Activated T-cell treated with anti-CD3 and anti-CD28 coated beads, Interleukin-2, amount 50 U/mL, for 1 hour (primary cell): ENCODE measurements at regions not wholly inside any gene's neighbourhood (a gene's known extent, or its start where the extent isn't known, plus 50 kb on each side); places are given as distances from the start of the nearest gene placed in this dataset.
"Not testable (repeated sequence)": the region's sequence is repeated elsewhere in the genome, so short reads cannot be mapped to it uniquely, and the experiment has no call there.

Source experiments
- DNase-seq: peaks from one replicate; pipeline ENCODE4 v3.0.0-alpha.2; 2020

- DNase-seq: no peak
Measured at GRCh38 chr5:116813356-116813755, 238.7 kb upstream of the SEMA6A start.

- no peak for DNase-seq
Measured at GRCh38 chr5:116810951-116811350, 236.3 kb upstream of the SEMA6A start.

- no peak for DNase-seq
Measured at GRCh38 chr5:116806836-116807235, 232.2 kb upstream of the SEMA6A start.

- no peak for DNase-seq
Measured at GRCh38 chr5:116799401-116799800, 224.8 kb upstream of the SEMA6A start.

GRCh38 chr5:116795189-116795588, 220.6 kb upstream of the SEMA6A start:
- DNase-seq: no peak

GRCh38 chr5:116789522-116789921, 214.9 kb upstream of the SEMA6A start:
- DNase-seq: no peak

GRCh38 chr5:116788851-116789403, 214.3 kb upstream of the SEMA6A start:
- DNase-seq: no peak

GRCh38 chr5:116787570-116787969, 212.9 kb upstream of the SEMA6A start:
- DNase-seq: no peak

- DNase-seq: no peak
Measured at GRCh38 chr5:116785106-116785505, 210.5 kb upstream of the SEMA6A start.

- no peak for DNase-seq
Measured at GRCh38 chr5:116779846-116780245, 205.2 kb upstream of the SEMA6A start.

GRCh38 chr5:116778651-116779280, 204.1 kb upstream of the SEMA6A start:
- no peak for DNase-seq

- no peak for DNase-seq
Measured at GRCh38 chr5:116778032-116778431, 203.4 kb upstream of the SEMA6A start.

- no peak for DNase-seq
Measured at GRCh38 chr5:116773926-116774325, 199.3 kb upstream of the SEMA6A start.

- DNase-seq: no peak
Measured at GRCh38 chr5:116772806-116773205, 198.2 kb upstream of the SEMA6A start.

- no peak for DNase-seq
Measured at GRCh38 chr5:116772152-116772501, 197.5 kb upstream of the SEMA6A start.

- DNase-seq: no peak
Measured at GRCh38 chr5:116771466-116772151, 197.0 kb upstream of the SEMA6A start.

GRCh38 chr5:116769953-116770352, 195.3 kb upstream of the SEMA6A start:
- DNase-seq: not testable (repeated sequence)

GRCh38 chr5:116769470-116769869, 194.8 kb upstream of the SEMA6A start:
- no peak for DNase-seq

- DNase-seq: no peak
Measured at GRCh38 chr5:116766470-116766947, 191.9 kb upstream of the SEMA6A start.

- no peak for DNase-seq
Measured at GRCh38 chr5:116765441-116765840, 190.8 kb upstream of the SEMA6A start.

GRCh38 chr5:116764941-116765340, 190.3 kb upstream of the SEMA6A start:
- no peak for DNase-seq

- no peak for DNase-seq
Measured at GRCh38 chr5:116763987-116764866, 189.6 kb upstream of the SEMA6A start.

GRCh38 chr5:116759860-116760640, 185.4 kb upstream of the SEMA6A start:
- no peak for DNase-seq
